Suprapubic skin (tissue), 4 donors: ENCODE measurements at regions not wholly inside any gene's neighbourhood (a gene's known extent, or its start where the extent isn't known, plus 50 kb on each side); places are given as distances from the start of the nearest gene placed in this dataset.

Experiments
- DNase-seq, 2 donors: peaks; one replicate each; pipeline ENCODE4 v3.0.0-alpha.2; 2019; ENCODE audit warnings: low spot score in 2 of 2
- H3K27ac ChIP-seq: fragments of 200-600 bp; sonication (generic); one replicate; pipeline ENCODE4 v1.5.1; 2019
- H3K27me3 ChIP-seq: fragments of 200-600 bp; sonication (generic); one replicate; pipeline ENCODE4 v1.5.1; 2019
- H3K36me3 ChIP-seq: fragments of 200-600 bp; sonication (generic); one replicate; pipeline ENCODE4 v1.5.1; 2019
- H3K4me1 ChIP-seq: fragments of 200-600 bp; sonication (generic); one replicate; pipeline ENCODE4 v1.5.1; 2019
- H3K4me3 ChIP-seq: fragments of 200-600 bp; sonication (generic); one replicate; pipeline ENCODE4 v1.5.1; 2019; ENCODE audit warnings: mild to moderate bottlenecking
- H3K9me3 ChIP-seq: fragments of 200-600 bp; sonication (generic); one replicate; pipeline ENCODE4 v1.5.1; 2019
- CTCF ChIP-seq, 2 donors: fragments of 200-600 bp in 1 of 2; fragments of 450-650 bp in 1 of 2; sonication (generic) in 1 of 2; IDR thresholded peaks; one replicate each; pipeline ENCODE4 v1.5.1; 2016 to 2019; ENCODE audit warnings: antibody characterized with exemption in 2 of 2, mild to moderate bottlenecking in 1 of 2, moderate library complexity in 1 of 2
- EP300 ChIP-seq: sonication (generic); formaldehyde crosslinking; IDR thresholded peaks from one replicate; pipeline ENCODE4 v1.6.1; 2017; ENCODE audit warnings: antibody characterized with exemption
- POLR2A ChIP-seq, 2 donors: fragments of 450-650 bp; IDR thresholded peaks; one replicate each; pipeline ENCODE4 v1.6.1; 2017; ENCODE audit warnings: antibody characterized with exemption in 2 of 2, mild to moderate bottlenecking in 2 of 2, moderate library complexity in 2 of 2
- POLR2AphosphoS5 ChIP-seq, 3 donors: sonication (generic); formaldehyde crosslinking; IDR thresholded peaks; one replicate each; pipeline ENCODE4 v1.6.1; 2017; ENCODE audit warnings: antibody characterized with exemption in 3 of 3
- WGBS: methylation state at CpG from one replicate; pipeline ENCODE4 v1.1.5; 2018; 5-methylcytosine and 5-hydroxymethylcytosine counted together

GRCh38 chr12:14284184-14284722 is 81.2 kb upstream of the ATF7IP start:
- Histone ChIP-seq H3K27me3 (no peaks in the 10 kb centered on the region), H3K27ac (no peak overlapping the region), H3K4me1 (no peaks in the 10 kb centered on the region), H3K4me3 (no peak overlapping the region), H3K36me3 (no peaks in the 10 kb centered on the region), H3K9me3 (peaks cover 4% of the 10 kb centered on the region)
- 77% methylated on average over 7 of the region's 7 CpGs for WGBS
- DNase-seq, result no peak
- TF ChIP-seq EP300 (no peak), POLR2A (IDR thresholded peaks at IDR 0.05) (no peak)

GRCh38 chr12:14289601-14290000 is 75.9 kb upstream of the ATF7IP start:
- no peak overlapping the region for H3K27ac ChIP-seq

GRCh38 chr12:14290951-14291350 is 74.5 kb upstream of the ATF7IP start:
- no peak for TF ChIP-seq POLR2A (IDR thresholded peaks at IDR 0.05)
- no peak for TF ChIP-seq EP300
- TF ChIP-seq CTCF (IDR thresholded peaks at IDR 0.05), result no peak
- TF ChIP-seq POLR2AphosphoS5 (IDR thresholded peaks at IDR 0.05), result no peak
- H3K36me3 ChIP-seq, result no peaks in the 10 kb centered on the region
- H3K9me3 ChIP-seq, result peaks cover 5% of the 10 kb centered on the region
- H3K4me3 ChIP-seq, result no peak overlapping the region
- DNase-seq, result no peak
- no peak overlapping the region for H3K27ac ChIP-seq
- no peaks in the 10 kb centered on the region for H3K4me1 ChIP-seq
- 71% methylated on average over 1 of the region's 1 CpG for WGBS
- no peaks in the 10 kb centered on the region for H3K27me3 ChIP-seq

More at GRCh38 chr12:14289601-14290000, 75.9 kb upstream of the ATF7IP start:
- TF ChIP-seq POLR2A (IDR thresholded peaks at IDR 0.05) (no peak), CTCF (IDR thresholded peaks at IDR 0.05) (no peak), POLR2AphosphoS5 (IDR thresholded peaks at IDR 0.05) (no peak), EP300 (no peak)
- 93% methylated on average over 1 of the region's 1 CpG for WGBS
- DNase-seq, result no peak
- H3K4me3 ChIP-seq, result no peak overlapping the region
- H3K4me1 ChIP-seq, result no peaks in the 10 kb centered on the region
- no peaks in the 10 kb centered on the region for H3K27me3 ChIP-seq
- H3K9me3 ChIP-seq, result peaks cover 5% of the 10 kb centered on the region
- no peaks in the 10 kb centered on the region for H3K36me3 ChIP-seq

- Histone ChIP-seq H3K27me3 (no peaks in the 10 kb centered on the region), H3K9me3 (no peaks in the 10 kb centered on the region), H3K36me3 (no peaks in the 10 kb centered on the region), H3K4me3 (no peak overlapping the region), H3K4me1 (no peaks in the 10 kb centered on the region), H3K27ac (no peak overlapping the region)
- no peak for TF ChIP-seq CTCF (IDR thresholded peaks at IDR 0.05)
- TF ChIP-seq EP300, result no peak
- no peak for TF ChIP-seq POLR2A (IDR thresholded peaks at IDR 0.05)
- TF ChIP-seq POLR2AphosphoS5 (IDR thresholded peaks at IDR 0.05), result no peak
- no peak for DNase-seq
Observed at GRCh38 chr12:14303661-14304155, 61.8 kb upstream of the ATF7IP start.

- H3K36me3 ChIP-seq, result no peaks in the 10 kb centered on the region
- DNase-seq, result no peak
- WGBS, result 95% methylated on average over 3 of the region's 3 CpGs
- no peaks in the 10 kb centered on the region for H3K4me1 ChIP-seq
- no peak overlapping the region for H3K4me3 ChIP-seq
- no peaks in the 10 kb centered on the region for H3K9me3 ChIP-seq
- no peak for TF ChIP-seq CTCF (IDR thresholded peaks at IDR 0.05)
- no peak for TF ChIP-seq POLR2AphosphoS5 (IDR thresholded peaks at IDR 0.05)
- TF ChIP-seq POLR2A (IDR thresholded peaks at IDR 0.05), result no peak
- no peak for TF ChIP-seq EP300
- no peak overlapping the region for H3K27ac ChIP-seq
- H3K27me3 ChIP-seq, result no peaks in the 10 kb centered on the region
Observed at GRCh38 chr12:14307004-14307403, 58.5 kb upstream of the ATF7IP start.

GRCh38 chr12:14308516-14308915 is 57.0 kb upstream of the ATF7IP start:
- no peak for TF ChIP-seq CTCF (IDR thresholded peaks at IDR 0.05)
- Histone ChIP-seq H3K4me1 (no peaks in the 10 kb centered on the region), H3K9me3 (no peaks in the 10 kb centered on the region), H3K36me3 (no peaks in the 10 kb centered on the region), H3K27me3 (no peaks in the 10 kb centered on the region), H3K4me3 (no peak overlapping the region), H3K27ac (no peak overlapping the region)
- no peak for DNase-seq
- 99% methylated on average over 4 of the region's 4 CpGs for WGBS
